ENCODE measurements at regions not wholly inside any gene's neighbourhood (a gene's known extent, or its start where the extent isn't known, plus 50 kb on each side); places are given as distances from the start of the nearest gene placed in this dataset.

DNA sequence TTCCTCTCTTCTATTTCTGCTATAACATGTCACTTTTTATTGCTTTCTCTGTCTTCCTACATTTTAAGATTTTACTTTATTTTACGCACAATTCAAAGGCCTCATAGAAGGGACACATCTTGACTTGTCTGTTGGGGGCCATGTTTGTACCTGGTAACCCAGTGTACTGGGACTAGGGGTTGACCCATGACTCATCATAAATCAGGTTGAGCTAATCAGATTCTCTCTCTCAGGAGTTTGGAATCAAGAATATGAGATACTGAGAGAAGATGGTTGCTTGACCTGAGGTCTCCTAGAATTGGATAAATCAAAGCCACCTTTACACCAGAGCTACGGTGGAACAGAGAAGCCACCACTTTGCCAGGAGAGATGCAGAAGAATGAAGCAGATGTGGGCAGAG lies 153.0 kb downstream of the UXS1 start:
- no peaks in the 10 kb centered on the region for H3K36me3 Mint-ChIP-seq
- H3K4me1 Mint-ChIP-seq = peaks cover 13% of the 10 kb centered on the region
- no peak overlapping the region for H3K9ac ChIP-seq
- TF ChIP-seq CTCF (IDR thresholded peaks at IDR 0.05) (no peak), EZH2 (IDR thresholded peaks at IDR 0.05) (no peak), EZH2phosphoT487 (IDR thresholded peaks at IDR 0.05) (no peak)
- no peaks in the 10 kb centered on the region for H3K36me3 ChIP-seq
- no peaks in the 10 kb centered on the region for H3K9me3 Mint-ChIP-seq
- H3K4me1 ChIP-seq = peaks cover 4% of the 10 kb centered on the region
- H3K4me2 ChIP-seq = no peak overlapping the region
- H3K27me3 ChIP-seq = no peaks in the 10 kb centered on the region
- H3F3A ChIP-seq (ENCODE audit: low read depth) = no peaks in the 10 kb centered on the region
- no peaks in the 10 kb centered on the region for H3K79me2 ChIP-seq (ENCODE audit: low read depth)
- no peak overlapping the region for H3K4me3 ChIP-seq
- H3K9me3 ChIP-seq (ENCODE audit: low read depth) = no peaks in the 10 kb centered on the region
- no peak overlapping the region for H3K27ac Mint-ChIP-seq
- no peak overlapping the region for H3K27ac ChIP-seq
- no peak overlapping the region for H3K4me3 Mint-ChIP-seq
- peaks cover 8% of the 10 kb centered on the region for H3K27me3 Mint-ChIP-seq (ENCODE audit: insufficient read depth, low read depth)
- no peak overlapping the region for H2AFZ ChIP-seq (replicated peaks)
- no peak for DNase-seq (ENCODE audit: low spot score)
- no peaks in the 10 kb centered on the region for H4K20me1 ChIP-seq (ENCODE audit: low read depth)

DNA sequence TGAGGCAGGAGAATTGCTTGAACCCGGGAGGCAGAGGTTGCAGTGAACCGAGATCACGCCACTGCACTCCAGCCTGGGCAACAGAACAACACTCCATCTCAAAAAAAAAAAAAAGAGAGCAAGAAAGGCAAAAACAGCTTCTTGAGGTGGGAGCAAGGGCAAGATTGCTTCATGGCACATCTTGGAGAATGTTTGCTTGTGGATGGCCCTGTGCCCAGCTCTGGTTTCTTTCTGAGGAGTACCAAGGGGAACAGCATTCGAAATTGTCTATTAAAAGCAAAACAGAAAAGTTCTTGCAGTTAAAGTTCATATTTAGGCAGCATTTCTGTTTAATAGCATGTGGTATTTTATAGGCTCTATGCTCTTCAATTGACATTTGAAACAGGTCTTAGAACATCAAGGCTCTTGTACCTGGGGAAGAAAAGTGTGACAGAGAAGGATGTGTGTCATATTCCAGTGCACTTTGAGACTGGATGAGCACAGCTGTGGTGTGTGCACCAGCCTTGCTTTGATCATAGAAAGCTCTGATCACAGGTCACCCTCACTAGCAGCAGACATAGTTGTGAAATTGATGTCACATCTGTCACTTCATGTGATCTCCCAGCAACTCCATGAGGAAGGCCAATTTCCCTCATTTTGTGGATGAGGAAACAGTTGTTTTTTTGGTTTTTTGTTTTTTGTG lies 154.3 kb downstream of the UXS1 start:
- Mint-ChIP-seq H3K4me1 (peaks cover 13% of the 10 kb centered on the region), H3K4me3 (no peak overlapping the region), H3K27ac (no peak overlapping the region), H3K27me3 (ENCODE audit: insufficient read depth, low read depth) (peaks cover 6% of the 10 kb centered on the region), H3K9me3 (no peaks in the 10 kb centered on the region), H3K36me3 (no peaks in the 10 kb centered on the region)
- no peak for DNase-seq (ENCODE audit: low spot score)
- H3K9me3 ChIP-seq (ENCODE audit: low read depth) = no peaks in the 10 kb centered on the region
- H3K4me1 ChIP-seq = peaks cover 4% of the 10 kb centered on the region
- no peaks in the 10 kb centered on the region for H3K36me3 ChIP-seq
- H3K27ac ChIP-seq = no peak overlapping the region
- H3K27me3 ChIP-seq = no peaks in the 10 kb centered on the region
- H3K9ac ChIP-seq = no peak overlapping the region
- H2AFZ ChIP-seq (replicated peaks) = no peak overlapping the region
- H4K20me1 ChIP-seq (ENCODE audit: low read depth) = no peaks in the 10 kb centered on the region
- TF ChIP-seq CTCF (IDR thresholded peaks at IDR 0.05) (no peak), EZH2 (IDR thresholded peaks at IDR 0.05) (no peak), EZH2phosphoT487 (IDR thresholded peaks at IDR 0.05) (no peak)
- no peak overlapping the region for H3K4me3 ChIP-seq
- H3K79me2 ChIP-seq (ENCODE audit: low read depth) = no peaks in the 10 kb centered on the region
- no peak overlapping the region for H3K4me2 ChIP-seq
- no peaks in the 10 kb centered on the region for H3F3A ChIP-seq (ENCODE audit: low read depth)

DNA sequence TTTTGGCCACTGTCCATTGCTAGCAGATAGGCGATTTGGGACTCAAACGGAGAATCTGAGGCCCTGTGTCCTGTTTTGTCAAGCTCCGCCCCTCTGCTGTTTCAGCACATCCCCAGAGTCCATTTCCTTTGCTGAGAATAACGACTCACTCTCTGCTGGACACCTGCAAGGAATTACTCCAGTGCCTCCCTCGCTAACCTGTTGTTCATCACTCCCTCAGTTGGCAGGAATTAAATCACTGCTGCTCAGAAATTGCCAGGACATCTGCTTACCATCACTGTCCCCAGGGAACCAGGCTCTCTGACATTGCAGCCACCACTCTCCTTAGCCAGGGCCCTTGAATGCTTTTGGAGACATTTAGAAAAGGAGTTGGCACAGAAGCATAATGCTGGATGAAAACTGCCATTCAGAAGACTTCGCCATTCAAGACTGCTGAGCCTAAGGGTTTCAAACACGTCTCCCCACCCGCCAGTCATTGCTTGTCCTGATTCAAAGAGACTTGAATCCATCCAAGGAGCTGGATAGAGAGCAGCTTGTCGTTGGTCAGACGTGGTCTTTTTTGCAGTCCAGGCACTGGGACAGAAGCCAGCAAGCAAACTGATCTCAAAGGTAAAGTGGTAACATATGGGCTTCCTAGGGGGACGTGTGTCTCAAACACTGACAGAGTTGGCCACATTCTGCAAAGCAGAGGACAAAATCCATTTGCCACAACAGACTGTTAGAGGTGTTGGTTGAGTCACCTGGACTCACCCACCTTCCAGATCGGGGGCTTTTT lies 155.3 kb downstream of the UXS1 start:
- H3K27ac Mint-ChIP-seq = no peak overlapping the region
- no peak for DNase-seq (ENCODE audit: low spot score)
- H3K4me1 Mint-ChIP-seq = peaks cover 13% of the 10 kb centered on the region
- H3K9me3 Mint-ChIP-seq = no peaks in the 10 kb centered on the region
- Histone ChIP-seq H3K4me2 (no peak overlapping the region), H3K4me1 (peaks cover 4% of the 10 kb centered on the region), H4K20me1 (ENCODE audit: low read depth) (no peaks in the 10 kb centered on the region), H3F3A (ENCODE audit: low read depth) (no peaks in the 10 kb centered on the region), H3K27me3 (no peaks in the 10 kb centered on the region), H3K36me3 (no peaks in the 10 kb centered on the region), H3K79me2 (ENCODE audit: low read depth) (no peaks in the 10 kb centered on the region), H2AFZ (replicated peaks) (no peak overlapping the region), H3K9me3 (ENCODE audit: low read depth) (no peaks in the 10 kb centered on the region), H3K27ac (no peak overlapping the region), H3K4me3 (no peak overlapping the region), H3K9ac (no peak overlapping the region)
- TF ChIP-seq CTCF (IDR thresholded peaks at IDR 0.05) (no peak), EZH2 (IDR thresholded peaks at IDR 0.05) (no peak), EZH2phosphoT487 (IDR thresholded peaks at IDR 0.05) (no peak)
- no peak overlapping the region for H3K4me3 Mint-ChIP-seq
- peaks cover 6% of the 10 kb centered on the region for H3K27me3 Mint-ChIP-seq (ENCODE audit: insufficient read depth, low read depth)
- no peaks in the 10 kb centered on the region for H3K36me3 Mint-ChIP-seq

Data from neural progenitor cell (in vitro differentiated cells).